Type B pancreatic cell (in vitro differentiated cells): ENCODE measurements at regions not wholly inside any gene's neighbourhood (a gene's known extent, or its start where the extent isn't known, plus 50 kb on each side); places are given as distances from the start of the nearest gene placed in this dataset.
"Not testable (repeated sequence)": the region's sequence is repeated elsewhere in the genome, so short reads cannot be mapped to it uniquely, and the experiment has no call there.

Source experiments
- DNase-seq: peaks from one replicate; pipeline ENCODE4 v3.0.0; 2021; ENCODE audit warnings: mixed read lengths; ENCODE audit not compliant: unreplicated experiment; ENCODE audit errors: extremely low spot score
- H3K27ac Mint-ChIP-seq: 2 replicates; pipeline ENCODE4 v1.8.0; 2021; ENCODE audit warnings: mild to moderate bottlenecking, mixed read lengths
- H3K27me3 Mint-ChIP-seq: 2 replicates; pipeline ENCODE4 v1.8.0; 2021; ENCODE audit warnings: mixed read lengths
- H3K36me3 Mint-ChIP-seq: 2 replicates; pipeline ENCODE4 v1.8.0; 2021; ENCODE audit warnings: mixed read lengths
- H3K4me1 Mint-ChIP-seq: one replicate; pipeline ENCODE4 v1.8.0; 2021; ENCODE audit warnings: mixed read lengths; ENCODE audit not compliant: unreplicated experiment
- H3K4me3 Mint-ChIP-seq: 2 replicates; pipeline ENCODE4 v1.8.0; 2021; ENCODE audit warnings: mild to moderate bottlenecking, mixed read lengths
- H3K9me3 Mint-ChIP-seq: 2 replicates; pipeline ENCODE4 v1.8.0; 2021; ENCODE audit warnings: mixed read lengths
- CTCF ChIP-seq: fragments of 200-600 bp; sonication (generic); conservative IDR thresholded peaks from 2 replicates; pipeline ENCODE4 v1.5.0; 2021; ENCODE audit warnings: antibody characterized with exemption, mild to moderate bottlenecking

GRCh38 chr16:65739518-65739917 is 617.7 kb upstream of the CDH11 start:
- Mint-ChIP-seq H3K27ac (no peak overlapping the region), H3K36me3 (no peaks in the 10 kb centered on the region), H3K4me3 (no peak overlapping the region), H3K9me3 (no peaks in the 10 kb centered on the region), H3K4me1 (peaks cover 18% of the 10 kb centered on the region), H3K27me3 (no peaks in the 10 kb centered on the region)
- DNase-seq = no peak
- no peak for TF ChIP-seq CTCF

- H3K36me3 Mint-ChIP-seq = no peaks in the 10 kb centered on the region
- TF ChIP-seq CTCF = no peak
- peak overlapping the region; percentile 11 for H3K27ac Mint-ChIP-seq
- H3K9me3 Mint-ChIP-seq = no peaks in the 10 kb centered on the region
- H3K27me3 Mint-ChIP-seq = no peaks in the 10 kb centered on the region
- peaks cover 18% of the 10 kb centered on the region for H3K4me1 Mint-ChIP-seq
- peak overlapping the region; percentile 20 for H3K4me3 Mint-ChIP-seq
- DNase-seq = no peak
These were observed 616.0 kb upstream of the CDH11 start for GRCh38 chr16:65737831-65738230.

- H3K27me3 Mint-ChIP-seq, H3K4me3 Mint-ChIP-seq, DNase-seq, H3K27ac Mint-ChIP-seq, H3K9me3 Mint-ChIP-seq, H3K36me3 Mint-ChIP-seq: not testable (repeated sequence)
- H3K4me1 Mint-ChIP-seq = peaks cover 18% of the 10 kb centered on the region
These were observed 613.8 kb upstream of the CDH11 start for GRCh38 chr16:65735615-65736014.

- Mint-ChIP-seq H3K4me1 (peaks cover 18% of the 10 kb centered on the region), H3K36me3 (peaks cover 3% of the 10 kb centered on the region), H3K4me3 (no peak overlapping the region), H3K27ac (no peak overlapping the region), H3K9me3 (peaks cover 4% of the 10 kb centered on the region), H3K27me3 (peaks cover 3% of the 10 kb centered on the region)
- DNase-seq = no peak
- TF ChIP-seq CTCF = no peak
These were observed 611.9 kb upstream of the CDH11 start for GRCh38 chr16:65733721-65734120.

GRCh38 chr16:65731833-65732232 is 610.0 kb upstream of the CDH11 start:
- Mint-ChIP-seq H3K27me3 (peaks cover 3% of the 10 kb centered on the region), H3K4me3 (peak overlapping the region; percentile 20), H3K36me3 (peaks cover 3% of the 10 kb centered on the region), H3K27ac (peak overlapping the region; percentile 89), H3K9me3 (peaks cover 4% of the 10 kb centered on the region), H3K4me1 (peaks cover 8% of the 10 kb centered on the region)
- TF ChIP-seq CTCF = no peak
- DNase-seq = no peak

GRCh38 chr16:65728652-65729051 is 606.8 kb upstream of the CDH11 start:
- peaks cover 17% of the 10 kb centered on the region for H3K4me1 Mint-ChIP-seq
- H3K4me3 Mint-ChIP-seq = no peak overlapping the region
- peaks cover 3% of the 10 kb centered on the region for H3K36me3 Mint-ChIP-seq
- no peak overlapping the region for H3K27ac Mint-ChIP-seq
- no peak for TF ChIP-seq CTCF
- H3K9me3 Mint-ChIP-seq = peaks cover 6% of the 10 kb centered on the region
- DNase-seq = no peak
- peaks cover 14% of the 10 kb centered on the region for H3K27me3 Mint-ChIP-seq
